ENCODE measurements at regions not wholly inside any gene's neighbourhood (a gene's known extent, or its start where the extent isn't known, plus 50 kb on each side); places are given as distances from the start of the nearest gene placed in this dataset.
"Not testable (repeated sequence)": the region's sequence is repeated elsewhere in the genome, so short reads cannot be mapped to it uniquely, and the experiment has no call there.

DNA sequence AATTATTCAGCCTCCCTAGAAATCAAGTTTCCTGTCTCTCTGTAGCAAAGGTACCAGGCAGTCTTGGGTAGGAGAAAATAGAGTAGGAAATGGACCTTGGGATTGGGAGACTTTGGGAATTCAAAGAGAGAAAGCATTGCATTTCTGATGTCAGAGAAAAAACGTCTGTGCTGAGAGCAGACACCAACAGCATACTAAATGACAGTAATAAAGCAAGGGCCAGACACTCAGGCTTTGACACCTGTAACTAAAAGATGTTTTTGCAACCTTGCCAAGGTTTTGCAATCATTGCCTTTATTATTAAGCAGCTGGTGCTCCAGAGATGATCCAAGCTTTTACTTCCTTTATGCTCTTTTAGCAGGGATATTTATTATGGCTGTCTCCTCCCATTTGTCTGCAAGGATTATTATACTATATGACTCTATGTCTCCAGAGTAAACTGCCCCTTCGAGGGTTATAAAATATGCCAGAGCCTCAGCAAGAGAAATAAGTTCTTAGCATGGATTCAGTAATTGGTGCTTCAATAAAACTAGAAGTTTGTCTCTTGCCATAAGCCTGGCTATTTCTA, 85.2 kb upstream of the GRAMD1B start:
- DNase-seq (ENCODE audit: low spot score), result no peak

DNA sequence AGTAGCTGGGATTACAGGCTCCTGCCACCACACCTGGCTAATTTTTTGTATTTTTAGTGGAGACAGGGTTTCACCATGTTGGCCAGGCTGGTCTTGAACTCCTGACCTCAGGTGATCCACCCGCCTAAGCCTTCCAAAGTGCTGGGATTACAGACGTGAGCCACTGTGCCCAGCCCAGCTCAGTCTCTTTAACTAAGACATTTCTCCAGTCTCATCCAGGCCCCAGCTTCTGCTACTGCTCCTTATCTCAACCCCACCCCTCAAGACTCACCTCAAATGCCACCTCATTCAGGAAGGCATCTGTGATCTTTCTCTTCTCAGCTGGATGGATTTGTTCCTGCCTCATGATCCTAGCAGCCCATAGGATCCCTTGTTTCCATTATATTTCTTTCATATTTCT, 85.9 kb upstream of the GRAMD1B start:
- DNase-seq (ENCODE audit: low spot score), result not testable (repeated sequence)

GRCh38 chr11:123338997-123339752, 90.9 kb upstream of the GRAMD1B start:
- no peak for DNase-seq (ENCODE audit: low spot score)

GRCh38 chr11:123338266-123338800, 91.7 kb upstream of the GRAMD1B start:
- DNase-seq (ENCODE audit: low spot score), result no peak

DNA sequence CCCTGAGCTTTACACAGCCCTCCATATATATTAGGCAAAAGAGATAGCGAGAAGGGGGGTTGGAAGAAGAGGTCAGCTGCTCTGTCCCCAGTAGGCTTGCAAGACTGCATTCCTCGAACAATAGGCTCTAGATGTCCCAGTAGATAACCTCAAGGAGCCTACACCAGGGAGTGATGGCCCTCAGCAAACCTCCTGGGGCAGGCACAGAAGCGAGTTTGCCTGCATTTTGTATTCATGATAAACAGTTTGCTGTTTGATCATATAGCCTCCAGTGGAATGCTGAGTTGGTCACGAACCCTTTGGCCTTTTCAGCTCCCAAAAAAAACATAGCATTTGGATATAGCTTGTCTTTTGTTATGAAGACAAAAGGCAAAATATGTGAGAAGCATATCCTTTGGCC, 95.1 kb upstream of the GRAMD1B start:
- no peak for DNase-seq (ENCODE audit: low spot score)

GRCh38 chr11:123332577-123332976, 97.5 kb upstream of the GRAMD1B start:
- not testable (repeated sequence) for DNase-seq (ENCODE audit: low spot score)

DNA sequence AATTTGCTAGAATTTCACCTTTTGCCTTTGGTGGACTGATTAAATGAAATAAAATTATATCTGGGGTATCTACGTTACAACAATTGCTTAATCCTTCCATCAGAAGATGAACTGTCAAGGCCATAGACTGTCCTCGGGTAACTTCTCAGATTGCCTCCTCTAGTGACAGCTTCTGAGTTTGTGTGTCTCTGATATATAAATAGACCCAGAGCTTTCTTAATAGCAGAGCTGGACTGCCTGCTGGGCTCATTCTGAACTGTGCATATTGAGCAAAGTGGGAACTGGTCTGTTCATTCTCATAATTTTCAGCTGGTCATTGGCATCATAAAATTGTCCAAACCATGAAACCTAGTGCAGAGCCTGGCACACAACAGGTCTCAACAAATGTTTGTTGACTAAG, 99.1 kb upstream of the GRAMD1B start:
- DNase-seq (ENCODE audit: low spot score), result peak; percentile 56

DNA sequence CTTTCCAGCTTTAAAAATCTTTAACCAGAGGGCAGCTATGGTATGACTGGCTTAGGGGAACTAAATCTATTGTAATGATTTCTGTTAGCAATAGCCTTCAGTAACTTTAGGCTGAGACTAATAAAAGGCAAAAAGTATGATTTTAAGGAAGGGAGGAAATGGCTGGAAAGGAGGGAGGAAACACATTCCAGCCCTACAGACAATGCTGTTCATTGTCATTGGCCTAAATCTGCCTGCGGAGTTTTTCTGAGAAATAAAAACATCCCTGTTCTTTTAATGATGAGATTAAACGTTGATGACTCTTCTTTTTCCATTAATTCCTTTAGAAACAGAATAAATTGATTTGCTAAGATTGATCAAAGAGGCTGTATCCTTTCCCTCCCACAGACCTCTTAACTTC, 99.6 kb upstream of the GRAMD1B start:
- DNase-seq (ENCODE audit: low spot score), result no peak

GRCh38 chr11:123330071-123330470, 100.0 kb upstream of the GRAMD1B start:
- DNase-seq (ENCODE audit: low spot score), result no peak

GRCh38 chr11:123328281-123328867, 101.7 kb upstream of the GRAMD1B start:
- no peak for DNase-seq (ENCODE audit: low spot score)

- DNase-seq (ENCODE audit: low spot score), result no peak
Observed at GRCh38 chr11:123325533-123325932, 104.5 kb upstream of the GRAMD1B start.

GRCh38 chr11:123323568-123323967, 106.5 kb upstream of the GRAMD1B start:
- no peak for DNase-seq (ENCODE audit: low spot score)

DNA sequence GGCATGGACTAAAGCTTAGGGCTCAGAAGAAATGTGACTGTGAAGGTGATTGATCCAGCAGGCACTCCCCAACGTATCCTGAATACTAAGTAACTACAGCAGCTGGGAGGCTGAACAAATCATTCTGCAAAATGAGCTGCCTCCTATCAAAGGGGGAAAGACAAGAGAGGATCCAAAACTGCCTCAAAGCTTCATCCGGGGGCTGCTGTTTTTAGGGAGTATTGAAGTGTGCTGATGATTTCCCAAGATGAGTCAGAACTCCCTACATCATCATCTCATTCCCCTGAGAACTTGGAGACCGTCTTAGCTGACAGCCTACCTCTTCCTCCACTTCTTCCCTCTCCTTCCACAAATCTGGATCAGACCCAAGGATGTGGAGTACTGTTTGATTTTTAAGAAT, 108.4 kb upstream of the GRAMD1B start:
- no peak for DNase-seq (ENCODE audit: low spot score)

- DNase-seq (ENCODE audit: low spot score), result no peak
Observed at GRCh38 chr11:123318623-123319022, 111.4 kb upstream of the GRAMD1B start.

- DNase-seq (ENCODE audit: low spot score), result not testable (repeated sequence)
Observed at GRCh38 chr11:123318132-123318531, 111.9 kb upstream of the GRAMD1B start.

DNA sequence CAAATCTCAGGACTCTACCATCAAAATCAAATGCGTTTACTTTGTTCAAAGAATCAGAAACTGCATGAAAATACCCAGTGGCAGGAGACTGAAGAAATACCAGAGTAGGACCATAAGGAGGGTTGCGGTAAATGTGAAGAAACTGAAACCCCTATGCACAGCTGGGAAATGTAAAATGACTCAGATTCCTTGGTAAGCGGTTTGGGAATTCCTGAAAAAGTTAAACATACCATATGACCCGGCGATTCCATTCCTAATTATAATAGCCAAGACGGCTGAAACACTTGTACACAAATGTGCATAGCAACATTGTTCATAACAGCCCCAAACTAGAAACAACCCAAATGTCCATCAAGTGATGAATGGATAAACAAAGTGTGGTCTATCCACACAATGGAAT, 114.1 kb upstream of the GRAMD1B start:
- DNase-seq (ENCODE audit: low spot score), result no peak

DNA sequence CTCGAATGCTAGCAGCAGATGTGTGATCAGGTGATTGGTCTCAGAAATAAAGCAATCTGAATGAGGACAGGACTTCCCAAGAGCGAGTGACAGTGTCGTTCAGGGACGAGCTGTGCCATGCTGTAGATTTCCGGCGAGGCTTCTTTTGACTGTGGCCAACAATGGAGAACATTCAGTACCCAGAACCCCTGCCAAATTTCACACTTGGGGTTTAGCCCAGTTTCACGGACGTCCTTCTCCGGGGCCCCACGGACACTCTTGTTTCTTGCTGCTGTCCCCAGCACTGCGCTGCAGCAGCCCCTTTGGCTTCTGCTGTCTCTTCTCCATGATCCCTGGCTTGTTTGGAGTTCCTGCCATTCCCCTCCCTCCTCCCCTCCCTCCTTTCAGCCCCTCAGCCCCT, 115.1 kb upstream of the GRAMD1B start:
- DNase-seq (ENCODE audit: low spot score), result peak; percentile 48

- no peak for DNase-seq (ENCODE audit: low spot score)
Observed at GRCh38 chr11:123313262-123313661, 116.8 kb upstream of the GRAMD1B start.

DNA sequence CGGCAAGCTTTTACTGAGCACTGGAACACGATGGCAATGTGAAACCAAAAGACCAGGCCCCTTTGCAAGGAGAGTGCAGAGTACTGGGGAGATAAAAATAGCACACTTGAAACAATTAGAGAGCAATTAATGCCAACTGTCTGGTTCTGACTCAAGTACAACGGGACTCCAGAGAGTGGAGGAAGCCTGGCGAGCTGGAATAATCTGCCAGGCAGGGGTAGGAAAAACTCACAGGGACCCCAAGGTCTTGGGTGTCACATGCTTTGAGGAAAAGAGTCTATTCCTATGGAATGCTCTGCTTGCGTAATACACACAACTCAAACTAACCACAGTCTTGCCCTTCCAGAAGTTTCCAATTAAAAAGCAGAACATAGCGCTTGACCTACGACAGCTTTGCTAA, 113.0 kb upstream of the CLMP start:
- peak; percentile 76 for DNase-seq (ENCODE audit: low spot score)

DNA sequence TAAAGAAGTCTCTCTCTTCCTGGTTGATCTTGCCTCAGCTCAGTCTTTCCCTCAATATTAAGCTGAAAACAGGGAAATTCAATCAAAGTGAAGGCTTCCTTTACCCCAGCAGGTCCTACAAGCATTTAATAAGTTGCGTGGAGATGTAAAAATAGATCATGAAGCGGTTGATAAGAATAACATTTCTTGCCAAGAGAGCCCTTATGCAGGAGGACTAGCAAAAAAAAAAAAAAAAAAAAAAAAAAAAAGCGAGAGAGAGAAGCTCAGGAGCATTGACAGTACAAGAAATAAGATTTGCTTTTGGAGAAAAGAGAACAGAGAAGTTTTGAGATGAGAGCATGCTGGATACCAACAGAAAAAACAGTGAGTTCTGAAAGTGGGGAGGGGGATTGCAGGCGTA, 112.2 kb upstream of the CLMP start:
- no peak for DNase-seq (ENCODE audit: low spot score)

- DNase-seq (ENCODE audit: low spot score), result no peak
Observed at GRCh38 chr11:123306531-123306930, 111.5 kb upstream of the CLMP start.

GRCh38 chr11:123305601-123306375, 110.7 kb upstream of the CLMP start:
- DNase-seq (ENCODE audit: low spot score), result no peak

All from cerebellar cortex (tissue), 1 donor.